ENCODE measurements at regions not wholly inside any gene's neighbourhood (a gene's known extent, or its start where the extent isn't known, plus 50 kb on each side); places are given as distances from the start of the nearest gene placed in this dataset.

- no peak overlapping the region for H2BK5ac ChIP-seq (ENCODE audit: insufficient read length, low read length)
- no peak overlapping the region for H2AFZ ChIP-seq (ENCODE audit: low read length)
- H2AK5ac ChIP-seq (ENCODE audit: insufficient read length, low read length) = no peak overlapping the region
- H4K20me1 ChIP-seq (ENCODE audit: control insufficient read depth, insufficient read depth, insufficient read length) = no peaks in the 10 kb centered on the region
- H3K27ac Mint-ChIP-seq = no peak overlapping the region
- no peak overlapping the region for H2BK120ac ChIP-seq (ENCODE audit: low read depth, low read length, poor library complexity, severe bottlenecking)
- no CpG with 5 or more reads among the region's 1 CpG for WGBS (ENCODE audit: extremely low coverage, insufficient read length, low lambda C conversion rate)
- H3K36me3 Mint-ChIP-seq (ENCODE audit: insufficient read depth in 1 of 3, low read depth in 3 of 3) = no peaks in the 10 kb centered on the region
- H3T11ph ChIP-seq (ENCODE audit: low read length) = no peak overlapping the region
- no peaks in the 10 kb centered on the region for H3K79me2 ChIP-seq (ENCODE audit: insufficient read depth, low read length)
- no peak overlapping the region for H4K91ac ChIP-seq (ENCODE audit: insufficient read length, low read depth, low read length)
- H3K27me3 ChIP-seq (ENCODE audit: insufficient read depth, low read length) = no peaks in the 10 kb centered on the region
- H3K14ac ChIP-seq (ENCODE audit: insufficient read depth, low read length) = no peak overlapping the region
- H3K79me1 ChIP-seq (ENCODE audit: insufficient read depth, low read depth, low read length, poor library complexity, severe bottlenecking) = no peaks in the 10 kb centered on the region
- no peak overlapping the region for H4K5ac ChIP-seq (ENCODE audit: insufficient read length, low read depth, low read length)
- no peaks in the 10 kb centered on the region for H3K4me1 ChIP-seq (ENCODE audit: insufficient read depth, low read length)
- H3K9me3 ChIP-seq (ENCODE audit: control insufficient read depth, low read depth, low read length) = no peaks in the 10 kb centered on the region
- no peak overlapping the region for H3K23ac ChIP-seq (ENCODE audit: insufficient read length, low read depth, low read length)
- TF ChIP-seq CTCF (conservative IDR thresholded peaks at IDR 0.05) = no peak
- H3K4me1 Mint-ChIP-seq = no peaks in the 10 kb centered on the region
- H3K9me3 Mint-ChIP-seq = no peaks in the 10 kb centered on the region
- no peak overlapping the region for H2BK15ac ChIP-seq (ENCODE audit: low read depth, low read length)
- no peaks in the 10 kb centered on the region for H3K27me3 Mint-ChIP-seq (ENCODE audit: low read depth)
- no peak overlapping the region for H3K4me3 Mint-ChIP-seq
- no peak for DNase-seq
- H3K27ac ChIP-seq (ENCODE audit: insufficient read length, low read depth, low read length) = no peak overlapping the region
- no peak overlapping the region for H3K18ac ChIP-seq (ENCODE audit: insufficient read length, low read depth, low read length)
- no peak overlapping the region for H3K56ac ChIP-seq (ENCODE audit: insufficient read length, low read depth, low read length)
- no peak overlapping the region for H2BK20ac ChIP-seq (ENCODE audit: low read depth, low read length, poor library complexity, severe bottlenecking)
- H2BK12ac ChIP-seq (ENCODE audit: insufficient read length, low read depth, low read length) = no peak overlapping the region
- H3K4ac ChIP-seq (ENCODE audit: low read depth, low read length) = no peak overlapping the region
- H3K9ac ChIP-seq (ENCODE audit: extremely low read depth, insufficient read length, low read length) = no peak overlapping the region
- H4K8ac ChIP-seq (replicated peaks; ENCODE audit: insufficient read length, low read depth, low read length) = no peak overlapping the region
- H3K4me2 ChIP-seq (ENCODE audit: insufficient read depth, insufficient read length, low read length) = no peak overlapping the region
- H3K23me2 ChIP-seq (ENCODE audit: insufficient read length, low read depth, low read length, poor library complexity, severe bottlenecking) = no peaks in the 10 kb centered on the region
Measured at GRCh38 chr5:86175224-86175623, 442.5 kb upstream of the COX7C start.

Measured in H9 (cell line).